Inferior parietal cortex (tissue), 1 donor: ENCODE measurements at regions not wholly inside any gene's neighbourhood (a gene's known extent, or its start where the extent isn't known, plus 50 kb on each side); places are given as distances from the start of the nearest gene placed in this dataset.
"Not testable (repeated sequence)": the region's sequence is repeated elsewhere in the genome, so short reads cannot be mapped to it uniquely, and the experiment has no call there.

ENCODE experiments used
- DNase-seq: peaks from one replicate; pipeline ENCODE4 v3.0.0-alpha.2; 2016; ENCODE audit errors: extremely low spot score

DNA sequence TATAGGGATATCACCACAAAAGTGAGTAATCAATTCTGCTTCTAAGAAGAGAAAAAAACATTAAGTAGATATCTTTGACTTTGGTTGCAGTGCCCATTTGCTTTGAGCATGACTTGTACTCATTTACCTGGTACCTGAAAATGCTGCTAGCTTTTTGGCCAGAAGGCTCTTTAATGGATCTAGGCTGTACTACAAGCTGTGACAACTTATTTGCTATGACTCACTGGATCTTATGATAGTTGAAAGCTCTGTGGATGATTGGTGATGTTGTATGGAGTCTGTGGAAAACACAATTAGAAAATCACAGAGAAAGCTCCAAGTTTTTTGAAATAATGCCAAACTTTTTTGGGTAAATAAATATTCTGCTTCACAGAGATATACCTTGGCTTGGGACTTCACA is 960.9 kb upstream of the FBXO33 start:
- DNase-seq = no peak

DNA sequence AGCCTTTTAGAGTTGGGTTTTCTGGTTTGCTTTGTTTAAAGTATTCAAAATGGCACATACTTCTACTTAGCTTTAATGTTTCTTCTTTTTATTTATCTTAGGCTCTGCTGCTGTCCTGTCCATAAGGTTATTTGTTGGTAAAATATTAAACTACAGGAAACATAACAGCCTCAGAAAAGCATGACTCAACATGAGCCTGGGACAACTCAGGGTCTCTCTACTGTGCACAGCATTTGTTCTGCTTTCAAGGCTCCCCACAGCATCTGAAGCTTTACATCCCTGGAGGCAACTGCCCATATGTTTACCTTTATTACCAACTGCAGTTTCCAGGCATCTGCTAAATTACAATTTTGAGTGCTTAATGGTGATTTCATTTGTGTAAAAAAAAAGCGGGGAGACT is 954.2 kb upstream of the FBXO33 start:
- no peak for DNase-seq

DNA sequence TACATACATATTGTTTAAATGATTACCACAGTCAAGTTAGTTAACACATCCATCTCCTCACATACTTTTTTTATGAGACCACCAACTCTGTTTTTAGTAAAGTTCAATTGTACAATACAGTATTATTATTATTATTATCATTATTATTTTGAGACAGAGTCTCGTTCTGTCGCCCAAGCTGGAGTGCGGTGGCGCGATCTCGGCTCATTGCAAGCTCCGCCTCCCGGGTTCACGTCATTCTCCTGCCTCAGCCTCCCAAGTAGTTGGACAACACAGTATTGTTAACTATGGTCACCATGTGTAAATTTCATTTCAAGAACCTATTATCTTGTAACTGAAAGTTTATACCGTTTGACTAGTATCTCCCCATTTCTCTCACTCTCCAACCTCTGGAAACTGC is 942.0 kb upstream of the FBXO33 start:
- no peak for DNase-seq

DNA sequence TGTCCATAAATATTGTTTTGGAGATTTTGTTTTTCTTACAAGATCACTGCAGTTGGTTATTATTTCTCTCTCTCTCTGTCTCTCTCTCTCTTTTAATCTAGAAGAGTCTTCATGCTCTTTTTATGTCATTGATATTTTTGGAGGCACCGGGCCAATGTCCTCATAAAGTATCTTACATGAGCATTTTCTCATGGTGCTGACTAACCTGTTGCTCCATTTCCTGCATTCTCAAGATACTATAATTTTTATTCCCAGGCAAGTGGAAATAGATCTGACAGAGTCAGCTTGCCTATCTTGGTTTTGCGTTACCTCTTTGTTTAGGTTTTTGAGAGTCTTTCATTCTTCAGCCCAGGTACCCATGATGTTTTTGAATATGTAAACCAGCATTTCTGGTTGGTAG is 938.8 kb upstream of the FBXO33 start:
- DNase-seq = no peak

DNA sequence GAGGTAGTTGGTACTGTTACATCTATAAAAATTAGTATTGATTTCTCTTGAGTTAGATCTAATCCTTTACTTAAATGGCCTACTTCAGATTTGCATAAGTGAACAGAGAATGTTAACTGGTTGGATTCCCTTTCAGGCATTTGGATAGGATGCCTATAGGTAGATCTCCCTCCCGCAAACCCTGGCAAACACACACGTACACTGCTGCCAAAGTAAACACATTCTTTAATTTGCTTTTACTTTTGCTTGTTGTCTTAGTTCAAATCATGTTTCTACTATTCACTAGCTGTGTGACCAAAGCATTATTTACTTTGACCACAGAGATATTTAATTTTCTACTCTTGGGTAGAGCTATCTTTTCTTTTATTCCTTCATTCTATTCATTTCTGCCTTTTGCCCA is 936.1 kb upstream of the FBXO33 start:
- no peak for DNase-seq

DNA sequence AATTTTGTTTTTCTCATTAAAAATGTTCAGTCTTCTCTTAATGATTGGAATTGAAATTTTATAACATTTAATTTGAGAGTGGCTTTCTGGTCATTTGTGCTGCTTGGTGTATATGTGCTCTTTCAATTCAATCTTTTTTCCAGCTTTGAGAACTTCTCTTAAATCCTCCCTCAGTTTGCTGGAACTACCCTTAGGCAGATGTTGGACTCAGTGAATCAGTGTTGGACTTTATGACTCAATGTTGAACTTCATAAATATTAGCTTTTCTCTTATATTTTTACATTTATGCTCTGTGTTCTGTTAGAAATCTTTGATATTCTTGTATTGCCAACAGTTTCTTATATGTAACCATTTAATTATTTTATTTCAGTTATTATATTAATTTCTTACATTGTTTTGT is 935.5 kb upstream of the FBXO33 start:
- no peak for DNase-seq

DNA sequence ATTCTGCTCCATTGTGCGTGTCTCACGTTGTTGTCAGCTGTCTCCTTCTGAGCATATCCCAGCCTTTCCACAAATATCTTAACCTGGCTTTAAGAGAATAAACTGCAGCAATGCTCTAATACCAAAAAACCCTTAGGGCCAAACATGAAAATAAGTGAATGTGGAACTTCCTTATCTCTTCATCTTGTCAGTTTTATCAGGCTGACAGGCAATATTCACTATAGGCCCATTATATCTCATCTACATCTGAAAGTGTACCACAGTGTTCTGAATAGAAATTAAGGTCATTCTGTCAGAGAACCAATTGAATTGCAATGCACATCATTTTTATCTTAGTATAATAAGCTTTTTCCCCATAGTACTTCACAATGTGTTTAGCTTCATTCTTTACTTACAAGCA is 933.1 kb upstream of the FBXO33 start:
- DNase-seq = no peak

DNA sequence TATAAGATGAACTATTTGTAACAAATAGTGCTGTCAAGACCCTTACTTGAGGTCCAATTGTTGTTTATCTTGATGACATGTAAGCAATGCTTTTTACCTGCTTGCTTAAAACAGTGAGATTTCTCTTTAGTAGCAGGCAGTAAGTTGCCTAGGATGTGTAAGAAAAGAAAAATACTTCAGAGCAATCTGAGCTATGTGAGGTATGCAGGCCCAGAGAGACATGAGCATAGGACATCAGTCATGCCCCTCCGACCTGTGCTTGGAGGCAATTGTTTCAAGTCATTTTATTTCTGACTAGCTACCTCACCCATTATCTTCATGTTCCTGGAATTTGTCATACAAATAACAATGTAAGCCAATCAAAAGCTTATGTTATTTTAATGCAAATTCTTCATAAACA is 930.6 kb upstream of the FBXO33 start:
- no peak for DNase-seq

DNA sequence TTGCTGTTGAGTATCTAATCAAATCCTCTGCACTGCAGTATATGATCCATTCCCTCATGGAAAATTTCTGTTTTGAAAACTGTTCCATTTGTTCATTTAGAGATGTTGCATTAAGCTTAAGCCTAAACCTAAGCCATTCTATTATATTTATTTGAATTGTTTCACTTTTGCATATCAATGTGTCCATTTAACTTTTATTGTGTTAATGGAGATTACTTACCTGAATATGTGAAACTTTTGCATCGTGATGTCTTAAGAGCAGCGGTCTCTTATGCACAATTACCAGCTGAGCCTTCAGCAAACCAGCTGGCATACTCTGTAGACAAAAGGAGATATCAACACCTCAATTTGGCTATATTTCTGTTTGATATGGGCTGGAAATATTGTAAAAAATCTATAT is 922.5 kb upstream of the FBXO33 start:
- DNase-seq = no peak

DNA sequence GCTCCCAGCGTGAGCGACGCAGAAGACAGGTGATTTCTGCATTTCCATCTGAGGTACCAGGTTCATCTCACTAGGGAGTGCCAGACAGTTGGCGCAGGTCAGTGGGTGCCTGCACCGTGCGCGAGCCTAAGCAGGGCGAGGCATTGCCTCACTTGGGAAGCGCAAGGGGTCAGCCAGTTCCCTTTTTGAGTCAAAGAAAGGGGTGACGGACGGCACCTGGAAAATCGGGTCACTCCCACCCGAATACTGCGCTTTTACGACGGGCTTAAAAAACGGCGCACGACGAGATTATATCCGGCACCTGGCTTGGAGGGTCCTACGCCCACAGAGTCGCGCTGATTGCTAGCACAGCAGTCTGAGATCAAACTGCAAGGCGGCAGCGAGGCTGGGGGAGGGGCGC is 915.9 kb upstream of the FBXO33 start:
- DNase-seq = not testable (repeated sequence)

DNA sequence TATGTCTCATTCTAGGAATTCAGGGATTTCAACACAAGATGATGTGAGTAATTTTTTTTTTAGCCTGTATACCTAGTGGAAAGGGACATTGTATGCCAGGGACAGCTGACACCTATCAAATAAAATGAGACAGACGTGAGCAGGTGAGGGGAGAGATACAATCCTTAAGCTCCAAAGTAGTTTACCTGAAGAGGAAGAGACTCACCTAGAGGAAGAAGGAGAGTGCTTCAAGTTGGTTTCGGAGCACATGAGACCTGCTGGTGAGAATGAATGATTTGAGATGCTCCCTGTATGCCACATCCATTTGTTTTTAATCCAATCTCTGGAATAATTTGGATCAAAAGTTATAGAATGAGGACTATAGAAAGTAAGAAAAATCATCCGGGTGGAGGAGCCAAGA is 915.4 kb upstream of the FBXO33 start:
- no peak for DNase-seq

DNA sequence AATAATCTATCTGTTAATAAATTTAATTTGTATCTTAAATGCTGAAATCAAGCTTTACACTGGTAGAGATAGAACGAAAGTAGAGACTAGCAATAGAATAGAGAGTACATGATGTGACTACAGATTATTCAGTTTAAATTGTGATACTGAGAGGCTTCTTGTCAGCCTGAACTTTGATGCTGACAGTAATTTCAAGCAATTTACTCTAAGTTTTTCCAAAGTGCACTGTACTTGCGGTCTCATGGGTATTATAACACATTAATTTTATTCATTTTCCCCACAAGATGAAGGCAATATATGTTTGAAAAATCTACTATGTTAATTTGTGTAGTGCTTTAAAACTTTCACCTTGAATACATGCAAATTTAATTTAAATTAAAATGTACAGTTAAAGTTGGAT is 914.0 kb upstream of the FBXO33 start:
- no peak for DNase-seq

DNA sequence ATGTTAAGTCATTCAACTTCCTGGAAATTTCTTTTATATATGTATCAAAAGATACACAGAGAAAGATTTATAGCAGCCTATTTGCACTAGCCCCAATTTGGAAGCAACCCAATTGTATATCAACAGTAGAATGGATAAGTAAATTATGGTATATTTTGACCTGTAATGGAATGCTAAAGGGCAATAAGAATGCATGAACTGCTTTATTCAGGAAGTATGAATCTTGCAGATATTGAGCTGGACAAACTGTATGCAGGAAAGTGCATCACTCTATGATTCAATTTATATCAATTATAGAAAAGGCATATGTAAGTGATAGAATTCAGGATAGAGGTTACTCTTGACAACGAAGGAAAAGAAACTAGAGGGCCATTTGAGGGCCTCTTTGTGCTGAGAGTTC is 913.1 kb upstream of the FBXO33 start:
- DNase-seq = no peak

DNA sequence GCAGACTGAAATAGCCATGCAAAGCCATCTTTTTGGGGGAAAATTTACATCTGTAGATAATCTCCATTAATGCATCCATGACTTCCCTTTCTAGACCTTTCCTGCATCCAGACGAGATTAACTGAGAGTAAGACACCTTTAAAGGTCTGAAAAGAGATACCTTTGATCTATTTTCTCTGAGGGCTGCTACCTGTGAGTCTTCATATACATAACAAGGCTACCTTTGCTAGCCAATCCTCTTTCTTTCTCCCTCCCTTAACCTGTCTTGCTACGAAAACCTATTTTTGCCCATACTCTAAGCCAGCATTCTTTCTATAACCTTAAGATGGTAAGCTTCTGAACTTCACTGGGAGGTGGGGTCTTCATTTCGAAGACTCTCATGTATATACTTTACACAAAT is 908.5 kb upstream of the FBXO33 start:
- DNase-seq = no peak

DNA sequence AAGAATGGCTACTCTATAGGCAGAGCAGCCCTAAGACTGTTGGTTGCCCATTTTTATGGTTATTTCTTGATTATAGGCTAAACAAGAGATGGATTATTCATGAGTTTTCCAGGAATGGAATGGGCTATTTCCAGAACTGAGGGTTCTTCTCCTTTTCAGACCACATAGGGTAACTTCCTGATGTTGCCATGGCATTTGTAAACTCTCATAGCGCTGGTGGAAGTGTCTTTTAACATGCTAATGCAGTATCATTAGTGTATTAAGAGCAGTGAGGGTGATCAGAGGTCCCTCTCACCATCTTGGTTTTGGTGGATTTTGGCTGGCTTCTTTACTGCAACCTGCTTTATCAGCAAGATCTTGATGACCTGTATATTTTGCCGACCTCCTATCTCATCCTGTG is 904.6 kb upstream of the FBXO33 start:
- DNase-seq = no peak

DNA sequence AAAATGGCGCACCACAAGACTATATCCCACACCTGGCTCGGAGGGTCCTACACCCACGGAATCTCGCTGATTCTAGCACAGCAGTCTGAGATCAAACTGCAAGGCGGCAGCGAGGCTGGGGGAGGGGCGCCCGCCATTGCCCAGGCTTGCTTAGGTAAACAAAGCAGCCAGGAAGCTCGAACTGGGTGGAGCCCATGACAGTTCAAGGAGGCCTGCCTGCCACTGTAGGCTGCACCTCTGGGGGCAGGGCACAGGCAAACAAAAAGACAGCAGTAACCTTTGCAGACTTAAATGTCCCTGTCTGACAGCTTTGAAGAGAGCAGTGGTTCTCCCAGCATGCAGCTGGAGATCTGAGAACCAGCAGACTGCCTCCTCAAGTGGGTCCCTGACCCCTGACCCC is 894.3 kb upstream of the FBXO33 start:
- not testable (repeated sequence) for DNase-seq

DNA sequence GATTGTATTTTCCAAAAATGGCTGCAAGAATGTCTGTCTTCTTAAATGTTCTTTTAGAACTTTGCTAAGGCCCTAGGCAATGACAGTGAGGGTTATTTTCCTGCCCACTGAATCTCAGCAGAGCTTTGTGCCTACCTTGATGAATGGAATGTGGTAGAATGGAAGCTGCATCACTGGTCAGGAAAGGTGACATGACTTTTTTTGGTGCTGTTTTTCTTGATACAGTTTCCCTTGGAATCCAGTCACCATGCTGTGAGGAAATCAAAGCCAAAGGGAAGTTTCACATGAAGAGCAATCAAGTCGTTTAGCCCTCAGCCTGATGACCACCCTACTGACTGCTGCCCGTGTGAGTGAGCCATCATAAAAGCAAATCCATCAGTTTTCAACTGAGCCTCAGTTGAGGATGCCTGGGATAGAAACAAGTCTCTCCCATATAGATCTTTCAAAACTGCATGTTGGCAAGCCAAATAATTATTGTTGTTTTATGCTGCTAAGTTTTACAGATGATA is 886.0 kb upstream of the FBXO33 start:
- DNase-seq = no peak

DNA sequence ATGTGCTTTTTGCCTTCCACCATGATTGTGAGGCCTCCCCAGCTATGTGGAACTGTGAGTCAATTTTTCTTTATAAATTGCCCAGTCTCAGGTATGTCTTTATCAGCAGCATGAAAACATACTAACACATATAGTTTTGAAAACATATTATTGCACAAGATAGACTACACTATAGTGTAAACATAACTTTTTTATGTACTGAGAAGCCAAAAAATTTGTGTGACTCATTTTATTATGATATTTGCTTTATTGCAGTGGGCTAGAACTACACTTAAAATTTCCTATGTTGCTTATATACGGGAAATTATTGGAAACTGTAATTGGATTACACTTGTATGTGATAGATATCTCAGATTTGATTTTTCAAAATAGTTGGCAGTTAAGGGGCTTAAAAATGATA is 885.5 kb upstream of the FBXO33 start:
- no peak for DNase-seq

DNA sequence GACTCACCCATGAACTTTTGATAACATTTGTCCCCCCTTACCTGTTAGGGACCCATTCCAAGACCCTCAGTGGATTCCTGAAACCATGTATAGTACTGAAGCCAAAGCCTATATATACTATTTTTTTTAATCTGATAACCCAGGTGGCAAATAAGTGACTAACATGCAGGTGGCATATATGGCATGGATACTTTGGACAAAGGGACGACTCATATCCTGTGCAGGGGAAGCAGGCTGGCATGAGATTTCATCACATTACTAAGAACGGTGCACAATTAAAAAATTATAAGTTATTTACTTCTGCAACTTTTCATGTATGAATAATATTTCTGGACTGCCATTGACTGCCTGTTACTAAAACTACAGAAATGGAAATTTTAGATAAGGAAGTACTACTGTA is 880.1 kb upstream of the FBXO33 start:
- DNase-seq = no peak

DNA sequence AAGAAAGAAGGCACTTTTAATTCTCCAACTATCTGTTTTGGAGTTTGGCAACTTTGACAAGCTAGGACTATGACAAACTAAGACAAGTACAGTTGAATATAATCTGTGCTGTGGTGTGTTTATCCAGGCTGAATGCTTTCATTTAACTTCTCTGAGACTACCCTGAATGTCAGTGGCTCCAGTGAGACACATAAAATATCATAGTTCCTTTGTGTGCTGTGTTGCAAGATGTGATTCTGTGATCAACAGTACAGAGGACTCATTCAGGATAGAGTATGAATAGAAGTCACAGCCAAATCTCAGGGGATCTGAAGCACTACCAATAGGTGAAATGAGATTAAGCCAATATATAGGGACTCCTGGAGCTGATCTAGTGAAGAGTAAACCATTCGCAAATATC is 876.9 kb upstream of the FBXO33 start:
- DNase-seq = no peak

DNA sequence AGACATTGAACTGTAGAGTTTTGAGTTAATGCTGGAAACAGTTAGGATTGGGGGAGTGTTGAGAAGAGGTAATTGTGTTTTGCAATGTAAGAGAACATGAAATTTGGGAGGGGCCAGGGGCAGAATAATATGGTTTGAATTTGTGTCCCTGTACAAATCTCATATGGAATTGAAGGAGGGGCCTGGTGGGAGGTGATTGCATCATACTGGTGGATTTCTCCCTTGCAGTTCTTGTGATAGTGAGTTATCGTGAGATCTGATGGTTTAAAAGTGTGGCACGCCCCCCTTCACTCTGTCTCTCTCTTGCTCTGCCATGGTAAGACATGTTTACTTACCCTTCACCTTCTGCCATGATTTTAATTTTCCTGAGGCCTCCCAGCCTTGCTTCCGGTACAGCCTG is 876.0 kb upstream of the FBXO33 start:
- DNase-seq = no peak

DNA sequence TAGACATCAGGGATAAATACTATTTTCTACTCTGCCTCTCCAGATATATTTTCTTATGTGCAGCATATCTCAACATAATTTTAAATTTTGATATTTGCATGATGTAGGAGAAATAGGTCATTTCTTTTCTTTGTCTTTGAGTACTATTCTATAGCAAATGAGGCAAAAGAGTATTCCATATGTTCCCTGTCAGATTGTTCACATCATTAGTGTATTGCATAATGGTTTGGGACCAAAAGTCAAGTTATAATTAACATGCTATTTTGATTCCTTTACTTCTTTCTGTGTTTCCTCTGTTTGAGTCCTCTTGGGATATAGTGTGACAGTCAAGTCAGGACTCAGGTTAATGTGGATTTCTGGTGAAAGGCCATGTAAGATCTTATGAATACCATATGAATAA is 864.6 kb upstream of the FBXO33 start:
- DNase-seq = no peak

DNA sequence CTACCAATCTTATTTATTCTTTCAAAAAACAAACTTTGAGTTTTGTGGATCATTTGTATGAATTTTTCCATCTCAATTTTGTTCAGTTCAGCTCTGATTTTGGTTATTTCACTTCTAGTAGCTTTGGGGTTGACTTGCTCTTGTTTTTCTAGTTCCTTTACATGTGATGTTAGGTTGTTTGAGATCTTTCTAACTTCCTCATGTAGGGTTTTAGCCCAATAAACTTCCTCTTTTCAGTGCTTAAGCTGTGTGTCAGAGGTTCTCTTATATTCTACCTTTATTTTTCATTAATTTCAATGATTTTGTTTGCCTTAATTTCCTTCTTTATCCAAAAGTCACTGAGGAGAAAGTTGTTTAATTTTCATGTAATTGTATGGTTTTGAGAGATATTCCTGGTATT is 860.4 kb upstream of the FBXO33 start:
- DNase-seq = no peak

DNA sequence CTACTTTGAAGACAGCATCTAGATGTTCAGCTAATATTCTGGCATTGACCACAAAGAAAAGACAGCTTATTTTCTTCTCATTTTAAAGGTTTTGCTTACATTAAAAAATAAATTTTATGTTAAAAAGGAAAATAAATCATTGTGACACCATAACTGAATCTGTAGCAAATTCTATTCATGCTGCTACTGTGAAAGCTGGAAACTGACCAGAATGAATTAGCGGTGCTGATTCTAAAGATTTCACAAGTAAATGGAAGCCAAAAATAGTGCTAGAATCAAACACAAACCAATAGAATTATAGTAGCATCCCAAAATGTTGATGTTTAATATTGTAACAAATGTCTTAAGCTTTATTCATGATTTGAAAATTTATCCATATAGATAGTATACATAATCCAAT is 850.0 kb upstream of the FBXO33 start:
- no peak for DNase-seq

DNA sequence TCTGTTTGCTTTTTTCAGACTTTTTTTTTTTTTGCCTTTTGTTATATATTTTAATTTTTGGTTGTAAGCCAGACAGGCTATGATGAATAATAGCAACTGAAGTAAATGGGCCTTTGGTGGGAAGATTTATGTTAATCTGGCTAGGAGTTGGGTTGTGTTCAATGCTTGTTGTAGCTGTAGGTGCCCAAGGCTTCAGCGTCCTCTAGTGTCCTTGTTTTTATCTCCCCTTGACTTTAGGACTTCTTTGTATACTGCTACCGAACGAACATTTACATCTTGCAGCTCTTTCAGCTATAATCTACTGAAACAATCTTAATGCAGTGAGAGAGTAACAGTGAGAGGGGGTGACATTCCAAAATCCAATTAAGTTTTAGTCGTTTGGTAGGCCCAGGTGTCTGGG is 848.4 kb upstream of the FBXO33 start:
- no peak for DNase-seq
